Activated T-cell treated with anti-CD3 and anti-CD28 coated beads for 1 hour (primary cell): ENCODE measurements at regions not wholly inside any gene's neighbourhood (a gene's known extent, or its start where the extent isn't known, plus 50 kb on each side); places are given as distances from the start of the nearest gene placed in this dataset.

Source experiments
- DNase-seq: peaks from one replicate; pipeline ENCODE4 v3.0.0-alpha.2; 2020; ENCODE audit warnings: low read depth

- DNase-seq = no peak
These were observed 164.4 kb upstream of the PPP2R2D start for GRCh38 chr10:131736321-131736980.

DNA sequence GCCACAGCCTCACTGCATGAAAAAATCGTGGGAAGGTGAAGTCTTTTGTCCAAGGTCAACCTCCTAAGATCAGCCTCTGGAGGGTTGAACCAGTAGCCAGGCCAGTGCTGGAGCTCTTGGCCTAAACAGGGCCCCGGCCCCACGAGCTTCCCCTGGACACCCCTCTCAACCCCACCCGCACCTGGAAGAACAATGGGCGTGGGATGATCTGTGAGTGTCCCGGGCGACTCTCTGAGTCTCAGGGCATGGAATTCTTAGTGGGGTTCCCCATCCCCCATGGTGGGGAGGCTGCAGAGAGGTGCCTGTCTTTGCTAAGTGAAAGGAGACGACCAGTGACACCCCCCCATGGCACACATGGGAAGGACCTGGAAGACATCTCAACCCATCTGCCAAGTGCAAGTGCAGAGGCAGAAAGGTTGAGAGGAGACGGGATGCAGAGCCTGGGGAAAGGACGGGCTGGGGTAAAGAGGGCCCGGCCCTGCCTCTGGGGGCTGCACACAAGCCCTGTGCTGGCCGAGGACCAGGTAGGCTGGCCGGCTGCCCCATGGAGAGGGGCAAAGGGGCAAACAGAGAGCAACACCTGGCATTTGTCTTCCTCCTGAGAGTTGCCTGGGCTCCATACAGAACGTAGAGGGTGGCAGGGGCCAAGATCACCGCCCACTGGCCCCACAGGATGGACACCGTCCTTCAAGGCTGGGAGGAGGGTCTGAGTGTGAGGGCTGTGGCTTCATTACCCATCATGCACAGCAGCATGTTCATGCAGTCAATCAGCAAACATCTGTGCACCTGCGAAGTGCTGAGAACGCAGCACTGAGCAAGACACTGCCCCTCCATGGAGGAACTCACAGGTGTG lies 163.0 kb upstream of the PPP2R2D start:
- DNase-seq = no peak

- DNase-seq = no peak
These were observed 162.4 kb upstream of the PPP2R2D start for GRCh38 chr10:131738396-131738735.

DNA sequence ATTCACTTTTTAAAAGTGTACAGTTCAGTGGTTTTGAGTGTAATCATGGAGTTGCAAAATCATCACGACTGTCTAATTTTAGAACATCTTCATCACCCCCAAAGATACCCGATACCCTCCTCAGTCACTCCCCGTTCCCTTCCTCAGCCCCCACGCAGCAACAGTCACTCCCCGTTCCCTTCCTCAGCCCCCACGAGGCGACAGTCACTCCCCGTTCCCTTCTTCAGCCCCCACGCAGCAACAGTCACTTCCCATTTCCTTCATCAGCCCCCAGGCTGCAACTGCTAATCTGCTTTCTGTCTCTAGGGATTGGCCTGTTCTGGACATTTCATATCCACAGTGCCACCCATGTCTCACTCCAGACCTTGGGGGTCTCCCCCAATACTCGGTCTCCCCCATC lies 161.6 kb upstream of the PPP2R2D start:
- no peak for DNase-seq

DNA sequence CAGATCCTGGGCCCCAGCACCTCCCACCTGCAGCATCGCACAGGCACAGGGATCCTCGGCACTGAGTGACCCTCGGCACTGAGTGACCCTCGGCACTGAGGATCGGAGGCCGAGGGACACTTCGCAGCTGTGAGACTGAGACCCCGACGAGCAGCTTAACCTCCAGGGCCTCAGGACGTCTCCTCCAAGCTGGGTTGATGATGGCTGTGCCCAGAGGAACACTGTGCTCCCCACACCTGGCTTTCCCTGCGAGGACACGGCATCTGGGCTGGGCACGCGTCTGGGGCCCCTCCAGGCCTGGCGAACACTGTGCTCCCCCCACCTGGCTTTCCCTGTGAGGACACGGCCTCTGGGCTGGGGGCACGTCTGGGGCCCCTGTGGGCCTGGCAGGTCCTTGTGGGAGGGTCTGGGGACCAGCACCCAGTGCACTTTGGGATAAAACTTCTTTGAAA lies 158.3 kb upstream of the PPP2R2D start:
- DNase-seq = no peak

DNA sequence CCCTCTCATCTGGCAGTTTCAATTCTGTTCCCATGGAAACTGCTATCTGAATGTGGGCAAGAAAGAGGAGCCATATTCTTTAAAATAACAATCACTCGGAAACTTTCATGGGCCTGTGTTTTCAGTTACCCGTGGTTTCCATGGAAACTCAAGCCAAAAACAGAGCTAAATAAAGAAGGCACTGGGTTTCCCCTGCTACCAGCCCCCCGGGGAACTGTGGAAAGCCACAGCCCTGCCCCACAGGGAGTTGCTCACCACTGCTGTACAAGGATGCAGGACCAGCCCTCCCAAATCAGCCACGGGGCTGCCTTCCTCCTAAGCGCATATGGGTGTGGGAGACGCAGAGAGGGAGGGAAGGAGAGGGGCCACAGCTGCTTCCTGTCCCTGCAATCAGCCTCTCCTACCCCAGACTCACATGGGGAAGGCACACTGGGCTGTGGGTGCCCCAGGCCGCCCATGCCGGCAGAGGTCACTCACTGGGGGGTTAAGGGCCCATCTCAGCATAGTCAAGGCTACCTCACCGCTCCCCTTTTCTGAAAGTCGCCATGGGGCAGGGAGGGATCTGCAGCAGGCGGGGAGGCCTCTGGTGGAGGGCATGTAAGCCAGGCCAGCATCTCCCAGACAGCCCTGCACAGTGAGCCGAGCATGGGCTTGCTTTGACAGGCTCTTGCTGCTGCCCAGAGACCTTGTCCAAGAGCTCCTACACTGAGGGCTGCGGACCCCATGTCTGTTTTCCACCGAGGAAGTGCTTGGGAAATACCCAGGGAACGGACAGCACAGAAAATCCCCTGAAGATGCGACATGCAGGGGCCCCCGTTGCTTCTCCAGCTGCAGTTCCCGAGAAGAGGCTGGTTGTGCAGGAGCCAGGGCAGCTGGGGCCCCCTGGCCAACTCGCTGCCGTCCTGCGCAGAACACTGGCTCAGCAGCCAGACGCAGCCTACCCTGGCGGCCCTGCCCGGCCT lies 157.3 kb upstream of the PPP2R2D start:
- no peak for DNase-seq

DNA sequence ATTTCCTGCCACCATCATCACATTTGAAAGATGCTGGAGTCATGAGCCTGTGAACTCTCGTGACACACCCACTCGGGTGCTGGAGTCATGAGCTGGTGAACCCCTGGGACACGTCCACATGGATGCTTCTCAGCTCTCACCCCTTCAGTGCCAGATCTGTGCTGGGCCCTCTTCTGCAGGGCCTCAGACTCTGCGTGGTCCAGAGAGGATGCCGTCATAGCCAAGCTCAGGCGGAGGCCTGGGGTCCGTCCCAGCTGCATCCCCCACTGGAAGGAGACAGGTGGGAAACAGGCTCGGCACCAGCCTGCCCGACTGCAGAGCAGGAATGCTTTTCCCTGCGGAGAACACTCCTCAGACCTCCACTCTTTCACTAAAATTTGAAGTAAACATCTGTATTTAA lies 156.5 kb upstream of the PPP2R2D start:
- DNase-seq = no peak

DNA sequence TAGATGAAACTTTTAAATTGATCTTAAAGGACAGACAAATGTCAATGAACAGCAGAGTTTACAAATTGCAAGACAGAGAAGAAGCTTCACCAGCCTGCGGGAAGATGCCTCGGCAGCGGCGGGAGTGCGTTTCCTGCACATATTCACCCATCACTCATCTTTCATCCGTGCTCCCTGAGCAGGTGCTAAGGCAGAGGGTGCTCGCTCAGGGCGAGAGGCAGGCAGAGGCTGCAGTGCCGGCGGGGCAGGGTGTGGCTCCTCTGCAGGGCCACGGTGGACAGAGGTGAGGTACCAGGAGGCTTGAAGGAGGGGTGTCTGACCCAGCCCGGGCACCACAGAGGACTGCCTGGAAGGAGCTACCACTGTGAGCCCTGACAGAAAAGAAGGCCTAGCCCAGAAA lies 155.2 kb upstream of the PPP2R2D start:
- DNase-seq = no peak

GRCh38 chr10:131746241-131746711 lies 154.5 kb upstream of the PPP2R2D start:
- no peak for DNase-seq

- DNase-seq = no peak
These were observed 154.0 kb upstream of the PPP2R2D start for GRCh38 chr10:131746785-131747184.

DNA sequence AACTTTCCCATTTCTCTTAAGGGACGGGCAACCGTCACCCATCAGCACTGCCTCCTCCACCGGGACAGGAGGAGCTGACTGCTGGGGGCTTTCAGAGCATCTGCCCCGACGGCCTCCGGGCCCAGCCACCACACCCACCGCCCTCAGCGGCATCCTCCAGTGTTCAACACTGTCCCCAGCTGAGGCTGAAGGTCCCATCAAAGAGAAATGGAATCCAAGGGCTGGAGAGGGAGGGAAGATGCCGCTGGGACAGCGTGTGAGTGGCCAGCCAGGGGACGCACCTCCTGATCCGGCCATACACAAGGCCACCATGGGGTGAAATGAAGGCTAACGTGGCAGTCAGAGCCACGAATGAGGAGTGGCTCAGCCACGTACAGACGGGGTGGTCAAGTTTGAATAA lies 153.6 kb upstream of the PPP2R2D start:
- DNase-seq = no peak

GRCh38 chr10:131747791-131748190 lies 153.0 kb upstream of the PPP2R2D start:
- no peak for DNase-seq

DNA sequence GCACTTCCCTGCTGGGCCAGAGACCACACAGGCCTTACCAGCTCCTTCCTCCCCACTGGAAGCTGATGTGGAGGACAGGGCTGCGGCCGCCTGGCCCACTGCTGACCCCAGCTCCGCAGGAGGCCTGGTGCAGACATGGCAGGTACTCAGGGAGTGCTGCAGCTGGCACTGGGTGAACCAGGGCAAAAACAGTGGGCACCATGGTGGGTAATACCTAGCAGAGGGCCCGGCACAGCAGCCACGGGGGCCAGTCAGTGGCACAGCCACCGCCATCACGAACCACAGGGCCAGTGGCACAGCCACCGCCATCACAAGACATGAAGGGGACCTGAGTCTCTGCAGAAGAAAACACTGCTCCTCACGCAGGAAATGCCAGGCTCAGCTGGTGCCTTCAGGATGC lies 152.6 kb upstream of the PPP2R2D start:
- DNase-seq = no peak

DNA sequence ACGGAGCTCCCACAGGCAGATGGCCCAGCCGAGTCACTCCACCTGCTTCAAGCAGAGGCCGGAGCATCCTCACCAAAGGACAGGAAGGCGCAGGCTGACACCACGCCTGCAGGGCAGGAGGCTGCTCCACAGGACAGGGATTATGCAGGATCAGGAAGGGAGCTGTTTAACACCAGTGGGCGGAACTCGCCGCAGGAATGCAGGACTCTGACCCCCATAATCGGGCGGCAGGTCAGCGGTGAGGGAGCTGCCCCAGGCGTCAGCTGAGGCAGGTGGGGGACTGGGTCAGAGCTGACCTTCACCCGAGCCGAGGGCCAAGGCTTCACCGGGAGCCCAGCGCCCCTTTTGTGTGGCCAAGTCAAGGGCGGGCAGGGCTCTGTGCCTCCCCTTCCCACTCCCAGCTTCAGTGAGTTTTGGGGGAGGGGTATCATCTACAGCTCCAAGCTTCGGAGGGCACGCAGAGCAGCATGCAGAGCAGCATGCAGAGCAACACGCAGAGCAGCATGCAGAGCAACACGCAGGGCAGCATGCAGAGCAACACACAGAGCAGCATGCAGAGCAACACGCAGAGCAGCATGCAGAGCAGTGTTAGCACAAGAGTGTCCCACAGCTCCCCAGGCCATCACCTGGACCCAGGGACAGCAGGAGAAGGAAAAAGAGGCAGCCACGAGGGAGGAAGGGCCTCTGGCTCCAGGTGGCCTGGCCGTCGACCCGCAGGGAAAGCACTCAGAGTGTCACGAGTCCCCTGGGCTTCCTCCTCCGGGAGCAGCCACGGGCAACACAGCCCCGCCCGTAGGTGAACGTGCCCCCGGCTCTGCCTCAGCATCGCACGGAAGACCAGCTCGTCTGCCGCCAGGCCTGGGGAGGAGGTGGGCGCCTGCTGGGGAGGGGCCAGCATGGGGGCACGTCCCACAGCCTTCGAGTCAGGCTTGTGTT lies 151.7 kb upstream of the PPP2R2D start:
- no peak for DNase-seq

- DNase-seq = no peak
These were observed 151.1 kb upstream of the PPP2R2D start for GRCh38 chr10:131749767-131750142.

DNA sequence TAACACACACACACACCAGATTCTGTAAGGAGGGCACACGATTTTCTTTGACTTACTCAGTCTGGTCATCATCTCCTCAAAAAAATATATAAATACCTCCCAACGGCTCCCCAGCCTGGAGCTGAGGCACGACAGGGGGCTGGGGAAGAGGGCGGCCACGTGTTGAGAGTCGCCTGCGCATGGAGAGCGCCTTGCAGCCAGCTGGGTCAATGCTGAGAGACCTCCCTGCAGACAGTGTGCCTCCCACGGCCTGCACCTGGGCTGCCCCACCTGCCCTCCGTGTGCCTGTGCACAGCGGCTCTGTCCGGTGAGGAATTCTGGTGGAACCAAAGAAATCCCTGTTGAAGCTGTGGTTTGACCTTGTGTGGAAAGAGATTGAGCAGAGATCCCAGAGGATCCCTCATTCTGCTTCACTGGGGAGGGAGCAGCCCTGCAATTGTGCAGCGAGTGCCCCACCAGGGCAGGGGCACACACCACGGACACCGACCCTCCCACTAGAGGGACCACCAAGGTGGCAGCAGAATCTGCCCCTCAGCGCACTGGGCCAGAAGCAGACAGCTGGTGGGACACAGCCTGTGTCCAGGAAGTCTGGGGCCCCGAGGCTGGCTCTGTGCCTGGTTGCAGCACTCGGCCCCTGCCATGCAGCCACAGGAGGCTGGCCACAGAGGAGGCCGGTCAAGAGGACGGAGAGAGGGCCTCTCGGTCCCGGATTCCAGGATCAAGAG lies 150.5 kb upstream of the PPP2R2D start:
- DNase-seq = no peak

DNA sequence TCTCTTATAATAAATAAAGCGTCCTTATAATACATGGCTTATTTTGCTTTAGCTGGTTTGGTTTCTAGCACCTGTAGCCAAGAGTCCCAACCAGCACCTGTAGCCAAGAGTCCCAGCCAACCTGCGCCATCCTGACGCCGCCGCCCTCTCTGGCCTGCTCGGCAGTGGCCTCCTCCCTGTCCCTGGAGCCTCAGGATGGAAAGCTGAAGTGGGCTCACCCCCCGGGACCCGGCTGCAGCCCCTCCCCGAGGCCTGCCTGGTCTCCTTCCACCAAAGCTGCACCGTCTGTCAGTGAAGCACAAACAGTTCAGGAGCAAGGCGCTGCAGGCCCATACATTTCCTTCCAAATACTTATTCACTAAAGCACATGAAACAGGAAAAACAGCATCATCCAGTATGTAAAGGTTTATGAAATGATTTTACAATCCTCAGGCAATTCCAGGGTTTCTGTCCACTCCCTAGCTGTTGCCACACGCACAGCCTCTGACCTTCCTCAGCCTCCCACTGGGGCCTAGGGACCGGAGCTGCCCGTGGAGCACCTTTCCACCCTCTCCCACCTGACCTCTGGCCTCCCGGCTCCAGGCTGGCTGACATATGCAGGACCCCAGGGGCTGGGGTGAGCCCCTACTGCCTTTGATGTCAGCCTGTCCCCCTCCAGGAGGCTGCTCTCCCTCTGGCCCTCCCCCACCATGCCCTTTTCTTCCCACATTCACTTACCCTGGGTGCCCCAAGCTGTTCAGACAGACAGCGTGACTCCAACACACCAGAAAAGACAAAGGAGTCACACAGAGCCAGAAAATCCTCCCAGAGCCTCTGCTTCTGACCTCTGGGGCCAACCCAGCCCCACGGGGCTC lies 149.6 kb upstream of the PPP2R2D start:
- DNase-seq = no peak

DNA sequence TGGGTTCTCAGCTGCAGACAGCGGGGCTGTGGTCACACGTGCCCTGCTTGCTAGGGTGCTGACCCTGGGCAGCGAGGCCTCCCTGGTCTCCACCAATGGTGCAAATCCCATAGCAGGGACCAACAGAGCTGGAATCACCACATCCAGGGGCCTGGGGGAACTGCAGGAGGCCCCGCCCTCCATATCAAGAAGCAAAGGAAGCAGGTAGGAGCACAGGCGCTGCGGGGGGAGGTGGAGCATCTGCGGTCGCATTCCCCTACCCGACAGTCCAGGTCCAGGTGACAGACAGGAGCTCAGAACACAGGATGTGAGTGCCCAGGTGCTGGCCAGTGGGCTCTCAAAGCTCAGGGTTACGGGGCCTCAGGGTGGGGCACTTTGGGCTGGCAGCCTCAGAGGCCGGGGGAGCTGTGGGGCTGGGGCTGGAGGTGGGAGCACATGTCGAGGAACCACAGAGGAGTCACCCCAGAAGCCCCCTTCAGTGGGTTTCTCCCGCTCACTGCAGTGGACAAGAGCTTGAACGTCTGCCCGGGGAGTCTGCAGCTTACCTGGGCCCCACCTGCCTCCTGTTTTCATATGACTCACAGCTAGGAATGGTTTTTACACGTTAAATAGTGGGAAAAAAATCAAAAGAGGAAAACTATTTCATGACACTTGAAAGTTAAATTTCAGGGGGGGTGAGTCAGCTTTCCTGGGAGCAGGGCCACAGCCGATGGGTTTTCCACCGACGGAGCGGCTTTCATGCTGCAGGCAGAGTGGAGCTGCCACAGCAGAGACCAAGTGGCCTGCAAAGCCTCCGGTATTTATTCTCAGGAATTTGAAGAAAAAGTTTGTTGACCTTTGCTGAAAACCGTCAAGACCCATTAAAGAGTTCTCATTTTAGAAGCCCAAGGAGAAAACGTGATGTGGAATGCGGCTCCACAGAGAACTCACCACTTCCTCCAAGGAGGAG lies 148.7 kb upstream of the PPP2R2D start:
- no peak for DNase-seq

DNA sequence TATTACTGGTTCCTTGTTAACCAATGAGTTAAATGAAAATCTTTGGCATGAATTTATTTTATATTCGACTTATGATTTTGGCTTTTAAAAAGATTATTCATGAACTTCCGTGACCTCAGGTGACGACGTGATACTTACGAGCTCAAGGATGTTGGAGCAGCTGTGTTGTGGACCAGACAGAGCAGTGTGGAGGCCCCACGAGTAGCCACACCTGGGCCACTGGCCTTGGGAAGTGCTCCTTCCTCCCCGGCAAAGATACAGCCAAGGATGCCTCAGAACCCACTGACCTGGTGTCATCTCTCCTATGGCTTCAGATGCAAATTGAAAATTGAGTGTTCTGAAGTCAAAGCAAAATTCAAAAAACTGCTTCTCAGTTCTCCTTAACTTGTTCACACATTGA lies 147.5 kb upstream of the PPP2R2D start:
- DNase-seq = no peak
